ENCODE measurements at regions not wholly inside any gene's neighbourhood (a gene's known extent, or its start where the extent isn't known, plus 50 kb on each side); places are given as distances from the start of the nearest gene placed in this dataset.

DNA sequence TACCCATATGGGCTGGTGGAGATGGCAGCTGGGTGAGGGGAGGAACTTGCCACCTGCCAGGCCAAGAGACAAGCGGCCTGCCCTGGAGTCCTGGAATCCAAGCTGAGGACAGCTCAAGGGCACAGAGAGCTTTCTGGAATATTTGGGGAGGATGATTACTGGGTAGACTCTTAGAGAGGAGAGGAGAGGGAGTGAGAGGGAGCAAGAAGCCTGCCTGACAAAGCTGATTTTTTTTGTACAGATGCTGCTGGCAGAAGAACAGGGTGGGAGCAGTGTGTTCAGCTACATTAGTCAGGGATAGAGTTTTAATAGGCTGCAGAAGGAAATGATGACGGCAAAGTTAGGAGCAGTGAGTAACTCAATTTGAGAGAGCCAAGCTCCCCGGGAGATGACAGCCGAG is 299.3 kb downstream of the NXPE2 start:
- H3K9me2 ChIP-seq (replicated peaks; ENCODE audit: low read length), result no peaks in the 10 kb centered on the region
- BruUV-seq (replicated peaks), result no TSS peak
- no peak overlapping the region for H3K9ac ChIP-seq (ENCODE audit: low read length)
- H3F3A ChIP-seq (ENCODE audit: low read length, unreplicated experiment), result no peaks in the 10 kb centered on the region
- ATAC-seq (no peak), DNase-seq (no peak)
- POLR2A ChIA-PET (ENCODE audit: unreplicated experiment), result no interaction called here
- peaks cover 26% of the 10 kb centered on the region; the same call in 1 of the 2 replicates for H3K9me3 ChIP-seq (ENCODE audit: low read length)
- no peak overlapping the region for H3K4me3 ChIP-seq (ENCODE audit: low read length)
- H3K27me3 ChIP-seq (ENCODE audit: low read length), result no peaks in the 10 kb centered on the region
- TF ChIP-seq EZH2phosphoT487 (IDR thresholded peaks at IDR 0.05; ENCODE audit: borderline replicate concordance, low read length) (no peak), EZH2 (IDR thresholded peaks at IDR 0.05; ENCODE audit: low read length, unreplicated experiment) (no peak)
- TF ChIP-seq, protein P1, sequence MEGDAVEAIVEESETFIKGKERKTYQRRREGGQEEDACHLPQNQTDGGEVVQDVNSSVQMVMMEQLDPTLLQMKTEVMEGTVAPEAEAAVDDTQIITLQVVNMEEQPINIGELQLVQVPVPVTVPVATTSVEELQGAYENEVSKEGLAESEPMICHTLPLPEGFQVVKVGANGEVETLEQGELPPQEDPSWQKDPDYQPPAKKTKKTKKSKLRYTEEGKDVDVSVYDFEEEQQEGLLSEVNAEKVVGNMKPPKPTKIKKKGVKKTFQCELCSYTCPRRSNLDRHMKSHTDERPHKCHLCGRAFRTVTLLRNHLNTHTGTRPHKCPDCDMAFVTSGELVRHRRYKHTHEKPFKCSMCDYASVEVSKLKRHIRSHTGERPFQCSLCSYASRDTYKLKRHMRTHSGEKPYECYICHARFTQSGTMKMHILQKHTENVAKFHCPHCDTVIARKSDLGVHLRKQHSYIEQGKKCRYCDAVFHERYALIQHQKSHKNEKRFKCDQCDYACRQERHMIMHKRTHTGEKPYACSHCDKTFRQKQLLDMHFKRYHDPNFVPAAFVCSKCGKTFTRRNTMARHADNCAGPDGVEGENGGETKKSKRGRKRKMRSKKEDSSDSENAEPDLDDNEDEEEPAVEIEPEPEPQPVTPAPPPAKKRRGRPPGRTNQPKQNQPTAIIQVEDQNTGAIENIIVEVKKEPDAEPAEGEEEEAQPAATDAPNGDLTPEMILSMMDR (conservative IDR thresholded peaks at IDR 0.05; ENCODE audit: low read depth, low read length), result no peak
- H3K4me1 ChIP-seq (ENCODE audit: insufficient read depth, low read length), result no peaks in the 10 kb centered on the region
- H4K20me1 ChIP-seq (ENCODE audit: low read length), result no peaks in the 10 kb centered on the region
- H2AFZ ChIP-seq (ENCODE audit: low read length), result no peak overlapping the region
- H3K36me3 ChIP-seq (ENCODE audit: low read depth, low read length), result no peaks in the 10 kb centered on the region
- H3K79me2 ChIP-seq (ENCODE audit: low read length), result no peaks in the 10 kb centered on the region
- CTCF ChIA-PET, result no interaction called here
- H3K4me2 ChIP-seq (ENCODE audit: low read length), result no peak overlapping the region
- intact Hi-C loops (cut with micrococcal nuclease), result no loop called here
- H3K27ac ChIP-seq (ENCODE audit: low read length), result no peak overlapping the region

GRCh38 chr11:114982141-114982540 is 303.8 kb downstream of the NXPE2 start:
- CTCF ChIA-PET, result no interaction called here
- intact Hi-C loops (cut with micrococcal nuclease), result no loop called here
- Histone ChIP-seq H3K27ac (ENCODE audit: low read length) (no peak overlapping the region), H3K9me3 (ENCODE audit: low read length) (peaks cover 18% of the 10 kb centered on the region; the same call in 1 of the 2 replicates), H3K4me1 (ENCODE audit: insufficient read depth, low read length) (no peaks in the 10 kb centered on the region), H3K9ac (ENCODE audit: low read length) (no peak overlapping the region), H3K36me3 (ENCODE audit: low read depth, low read length) (no peaks in the 10 kb centered on the region), H3K9me2 (replicated peaks; ENCODE audit: low read length) (no peaks in the 10 kb centered on the region), H3K4me2 (ENCODE audit: low read length) (no peak overlapping the region), H3K4me3 (ENCODE audit: low read length) (no peak overlapping the region), H4K20me1 (ENCODE audit: low read length) (no peaks in the 10 kb centered on the region), H3F3A (ENCODE audit: low read length, unreplicated experiment) (no peaks in the 10 kb centered on the region), H3K27me3 (ENCODE audit: low read length) (no peaks in the 10 kb centered on the region), H3K79me2 (ENCODE audit: low read length) (no peaks in the 10 kb centered on the region), H2AFZ (ENCODE audit: low read length) (no peak overlapping the region)
- DNase-seq (no peak), ATAC-seq (no peak)
- TF ChIP-seq EZH2 (IDR thresholded peaks at IDR 0.05; ENCODE audit: low read length, unreplicated experiment) (no peak), EZH2phosphoT487 (IDR thresholded peaks at IDR 0.05; ENCODE audit: borderline replicate concordance, low read length) (no peak)
- TF ChIP-seq, protein P1 (conservative IDR thresholded peaks at IDR 0.05; ENCODE audit: low read depth, low read length), result no peak
- POLR2A ChIA-PET (ENCODE audit: unreplicated experiment), result no interaction called here
- BruUV-seq (replicated peaks), result no TSS peak

DNA sequence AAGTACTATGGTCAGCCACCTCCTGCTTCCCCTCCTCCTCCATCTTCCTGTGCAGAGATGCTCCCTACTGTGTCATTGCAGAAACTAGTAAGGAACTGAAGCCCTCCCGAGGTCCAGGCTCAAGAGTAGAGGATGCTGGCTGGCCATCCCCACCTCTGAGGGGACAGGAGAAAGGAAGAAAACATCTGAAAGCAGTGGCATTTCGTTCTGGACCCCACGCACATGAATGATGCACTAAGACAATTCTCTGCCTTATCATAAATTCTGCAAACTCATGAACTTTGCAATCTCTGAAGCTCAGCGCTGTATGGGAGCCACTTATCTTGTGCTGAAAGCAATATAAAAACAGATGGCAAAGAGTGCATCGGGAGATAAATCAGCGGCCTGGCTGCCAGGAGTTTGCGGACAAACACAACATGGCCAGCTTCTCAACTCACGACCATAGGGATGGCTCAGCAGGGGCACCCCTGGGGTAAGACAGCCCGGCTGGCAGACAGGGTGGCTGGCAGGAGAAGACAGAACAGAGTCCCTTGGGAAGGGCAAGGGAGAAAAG is 306.4 kb downstream of the NXPE2 start:
- no peak for ATAC-seq
- Histone ChIP-seq H3F3A (ENCODE audit: low read length, unreplicated experiment) (no peaks in the 10 kb centered on the region), H3K4me3 (ENCODE audit: low read length) (no peak overlapping the region), H3K36me3 (ENCODE audit: low read depth, low read length) (no peaks in the 10 kb centered on the region), H3K9me2 (replicated peaks; ENCODE audit: low read length) (no peaks in the 10 kb centered on the region), H4K20me1 (ENCODE audit: low read length) (no peaks in the 10 kb centered on the region), H3K27me3 (ENCODE audit: low read length) (no peaks in the 10 kb centered on the region), H3K4me2 (ENCODE audit: low read length) (no peak overlapping the region), H3K9me3 (ENCODE audit: low read length) (peaks cover 31% of the 10 kb centered on the region), H3K4me1 (ENCODE audit: insufficient read depth, low read length) (no peaks in the 10 kb centered on the region), H2AFZ (ENCODE audit: low read length) (no peak overlapping the region), H3K79me2 (ENCODE audit: low read length) (no peaks in the 10 kb centered on the region), H3K9ac (ENCODE audit: low read length) (no peak overlapping the region), H3K27ac (ENCODE audit: low read length) (no peak overlapping the region)
- intact Hi-C loops (cut with micrococcal nuclease), result no loop called here
- no peak for DNase-seq
- BruUV-seq (replicated peaks), result no TSS peak
- no peak for TF ChIP-seq EZH2 (IDR thresholded peaks at IDR 0.05; ENCODE audit: low read length, unreplicated experiment)
- no peak for TF ChIP-seq EZH2phosphoT487 (IDR thresholded peaks at IDR 0.05; ENCODE audit: borderline replicate concordance, low read length)
- TF ChIP-seq, protein P1 (conservative IDR thresholded peaks at IDR 0.05; ENCODE audit: low read depth, low read length), result no peak
- POLR2A ChIA-PET (ENCODE audit: unreplicated experiment), result no interaction called here
- CTCF ChIA-PET, result no interaction called here

All from PC-3 (cell line).